Activated CD4-positive, alpha-beta T cell treated with anti-CD3 and anti-CD28 coated beads, Interleukin-2, amount 50 U/mL, for 24 hours (primary cell): ENCODE measurements at regions not wholly inside any gene's neighbourhood (a gene's known extent, or its start where the extent isn't known, plus 50 kb on each side); places are given as distances from the start of the nearest gene placed in this dataset.

ENCODE experiments used
- DNase-seq, 2 donors: peaks; one replicate each; pipeline ENCODE4 v3.0.0-alpha.2; 2020; ENCODE audit warnings: low read depth in 1 of 2, low spot score in 1 of 2

GRCh38 chr3:104788807-104789206 lies 577.9 kb upstream of the ALCAM start:
- no peak for DNase-seq

DNA sequence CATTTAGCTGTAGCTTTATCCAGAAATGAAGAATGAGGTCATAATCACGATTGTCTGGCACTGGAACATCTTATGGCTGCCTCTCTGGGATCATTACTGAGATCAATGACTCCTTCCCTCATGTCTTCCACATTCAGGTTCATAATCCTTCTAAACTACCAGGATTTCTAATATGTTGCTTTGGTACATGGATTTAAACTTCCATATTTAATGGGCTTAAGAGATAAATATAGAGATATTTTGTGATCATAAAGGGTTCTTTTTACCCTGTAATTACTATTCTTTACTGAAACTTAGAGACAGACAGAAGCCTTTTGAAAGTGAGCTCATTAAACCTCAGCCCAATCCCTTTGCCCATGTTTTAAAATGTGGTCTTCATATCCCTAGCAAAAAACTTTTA lies 575.4 kb upstream of the ALCAM start:
- DNase-seq: no peak

- DNase-seq: no peak
These were observed 570.2 kb upstream of the ALCAM start for GRCh38 chr3:104796556-104796955.

GRCh38 chr3:104805042-104805441 lies 561.7 kb upstream of the ALCAM start:
- DNase-seq: no peak

GRCh38 chr3:104805508-104805907 lies 561.2 kb upstream of the ALCAM start:
- no peak for DNase-seq

- no peak for DNase-seq
These were observed 555.8 kb upstream of the ALCAM start for GRCh38 chr3:104810896-104811295.

- no peak for DNase-seq
These were observed 550.7 kb upstream of the ALCAM start for GRCh38 chr3:104816008-104816407.

GRCh38 chr3:104816716-104817115 lies 550.0 kb upstream of the ALCAM start:
- no peak for DNase-seq

GRCh38 chr3:104819333-104819732 lies 547.4 kb upstream of the ALCAM start:
- DNase-seq: no peak

- no peak for DNase-seq
These were observed 545.8 kb upstream of the ALCAM start for GRCh38 chr3:104820959-104821358.

GRCh38 chr3:104825116-104825515 lies 541.6 kb upstream of the ALCAM start:
- no peak for DNase-seq

DNA sequence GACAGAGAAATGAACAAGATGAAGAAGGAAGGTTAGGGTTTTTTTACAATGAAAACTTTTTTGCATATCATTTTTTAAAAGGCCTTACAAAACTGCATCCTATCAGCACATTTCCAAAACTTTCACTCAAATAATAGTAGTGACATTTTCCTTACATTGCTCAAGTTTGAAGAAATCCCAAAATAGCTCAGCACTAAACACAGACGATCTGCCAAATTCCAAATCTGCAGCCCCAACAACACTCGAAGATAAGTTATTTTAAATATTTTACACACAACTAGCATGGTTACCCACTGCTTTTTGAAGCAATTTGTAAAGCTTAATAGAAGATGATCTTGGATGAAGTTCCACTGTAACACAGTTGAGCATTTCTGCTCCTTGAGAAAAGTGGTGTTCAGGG lies 535.6 kb upstream of the ALCAM start:
- DNase-seq: no peak

- no peak for DNase-seq
These were observed 534.2 kb upstream of the ALCAM start for GRCh38 chr3:104832530-104832929.

DNA sequence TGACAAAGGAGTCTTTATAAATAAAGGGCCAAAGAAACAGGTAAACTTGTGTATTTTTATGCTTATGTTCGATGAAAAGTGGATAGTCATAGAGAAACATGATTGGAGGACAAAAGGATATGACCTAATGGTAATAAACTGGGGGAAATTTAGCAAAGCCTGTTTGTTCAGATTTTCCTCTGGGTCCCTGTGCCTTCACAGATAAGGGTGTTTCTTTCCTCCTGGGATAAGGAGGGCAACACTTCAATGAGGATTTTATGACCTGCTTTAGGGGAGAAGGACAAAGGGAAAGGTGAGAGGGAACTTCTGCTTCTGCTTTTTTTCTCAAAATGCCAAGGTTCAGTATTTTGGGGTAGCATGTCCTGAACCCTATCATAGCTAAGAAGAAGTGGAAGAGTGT lies 531.3 kb upstream of the ALCAM start:
- no peak for DNase-seq

- no peak for DNase-seq
These were observed 520.4 kb upstream of the ALCAM start for GRCh38 chr3:104846270-104846669.

GRCh38 chr3:104849070-104849469 lies 517.6 kb upstream of the ALCAM start:
- no peak for DNase-seq

DNA sequence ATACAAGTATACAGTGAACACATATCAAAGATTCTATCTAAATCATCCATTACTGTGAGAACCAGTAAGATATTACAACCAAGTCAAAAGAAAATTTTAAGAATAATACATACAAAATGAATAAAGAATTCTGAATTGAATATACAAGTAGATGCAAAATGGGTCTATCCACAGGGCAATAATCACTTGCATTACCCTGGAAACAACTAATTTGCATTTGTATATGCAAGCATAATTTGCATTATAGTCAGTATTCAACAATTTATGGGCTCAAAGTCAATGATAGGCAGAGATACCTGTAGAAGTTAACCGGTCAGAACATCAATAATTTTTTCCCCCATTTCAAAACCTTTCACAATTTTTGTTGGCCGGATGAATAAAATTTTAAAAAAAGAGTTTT lies 512.2 kb upstream of the ALCAM start:
- DNase-seq: no peak

GRCh38 chr3:104855702-104856101 lies 511.0 kb upstream of the ALCAM start:
- no peak for DNase-seq

- no peak for DNase-seq
These were observed 510.0 kb upstream of the ALCAM start for GRCh38 chr3:104856741-104857140.

DNA sequence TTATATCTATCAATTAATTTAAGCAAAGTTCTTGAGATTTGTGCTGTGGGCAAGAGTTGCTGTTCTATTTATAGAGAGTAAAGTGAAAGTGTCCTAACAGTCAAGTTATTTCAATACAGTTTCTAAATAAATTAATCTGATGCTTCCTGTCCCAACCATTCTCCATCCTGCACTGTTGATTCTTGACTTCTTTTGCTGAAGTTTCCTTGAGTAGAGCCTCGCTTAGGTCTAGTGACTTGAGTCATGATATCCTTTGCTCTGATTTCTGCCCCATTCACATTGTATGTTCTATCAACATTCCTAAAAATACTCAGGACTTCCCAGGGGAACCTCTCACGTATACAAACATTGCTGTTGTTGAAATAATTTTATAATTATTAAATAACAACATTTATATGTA lies 498.4 kb upstream of the ALCAM start:
- DNase-seq: no peak

DNA sequence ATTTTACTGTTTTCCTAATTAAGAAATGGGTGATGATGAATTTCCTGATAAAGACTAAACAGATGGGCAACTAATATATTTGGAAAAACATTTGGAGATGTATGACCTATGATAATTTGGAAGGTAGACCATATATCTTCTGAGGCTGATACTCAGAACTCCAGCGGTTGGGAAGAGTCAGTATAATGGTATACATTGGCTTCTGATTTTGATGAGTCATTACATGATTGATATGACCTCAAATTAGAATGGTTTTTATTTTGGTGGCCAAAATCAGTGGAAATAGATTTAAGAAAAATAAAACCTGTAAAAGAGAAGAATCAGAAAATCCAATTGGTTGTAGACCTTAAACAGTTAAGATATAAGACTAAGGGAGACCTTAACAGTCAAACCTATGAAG lies 496.4 kb upstream of the ALCAM start:
- no peak for DNase-seq

- DNase-seq: no peak
These were observed 493.4 kb upstream of the ALCAM start for GRCh38 chr3:104873331-104873730.

- no peak for DNase-seq
These were observed 488.3 kb upstream of the ALCAM start for GRCh38 chr3:104878395-104878794.

- DNase-seq: no peak
These were observed 486.8 kb upstream of the ALCAM start for GRCh38 chr3:104879919-104880318.
